Neuronal stem cell (in vitro differentiated cells): ENCODE measurements at regions not wholly inside any gene's neighbourhood (a gene's known extent, or its start where the extent isn't known, plus 50 kb on each side); places are given as distances from the start of the nearest gene placed in this dataset.

ENCODE experiments used
- DNase-seq: peaks from one replicate; pipeline ENCODE4 v3.0.0-alpha.2; 2013; ENCODE audit warnings: low spot score
- H2AFZ ChIP-seq: one replicate; pipeline ENCODE4 v1.6.1; 2013; ENCODE audit warnings: mild to moderate bottlenecking, low read length, inconsistent platforms
- H2AK5ac ChIP-seq: 2 replicates; pipeline ENCODE4 v1.6.1; 2013; ENCODE audit warnings: low read depth, mild to moderate bottlenecking, inconsistent platforms, low read length, moderate library complexity, mixed read lengths
- H2BK120ac ChIP-seq: 2 replicates; pipeline ENCODE4 v1.6.1; 2013; ENCODE audit warnings: low read depth, mild to moderate bottlenecking, inconsistent platforms, low read length, moderate library complexity, mixed read lengths
- H2BK12ac ChIP-seq: one replicate; pipeline ENCODE4 v1.6.1; 2013; ENCODE audit warnings: low read length, inconsistent platforms
- H2BK15ac ChIP-seq: 2 replicates; pipeline ENCODE4 v1.6.1; 2013; ENCODE audit warnings: mild to moderate bottlenecking, low read length, inconsistent platforms, mixed read lengths
- H2BK5ac ChIP-seq: one replicate; pipeline ENCODE4 v1.6.1; 2013; ENCODE audit warnings: inconsistent platforms, mild to moderate bottlenecking, low read length, moderate library complexity
- H3K14ac ChIP-seq: one replicate; pipeline ENCODE4 v1.6.1; 2013; ENCODE audit warnings: low read length, inconsistent platforms
- H3K18ac ChIP-seq: 2 replicates; pipeline ENCODE4 v1.6.1; 2013; ENCODE audit warnings: low read length, inconsistent platforms
- H3K23ac ChIP-seq: 2 replicates; pipeline ENCODE4 v1.6.1; 2013; ENCODE audit warnings: low read depth, mild to moderate bottlenecking, mixed read lengths, low read length, inconsistent platforms; ENCODE audit not compliant: poor library complexity
- H3K27ac ChIP-seq: replicated peaks from 3 replicates; pipeline ENCODE4 v1.5.1; 2013; ENCODE audit warnings: low read length, inconsistent platforms
- H3K27me3 ChIP-seq, 3 experiments: 2 replicates each; pipeline ENCODE4 v1.6.1; 2013; ENCODE audit warnings: low read length in 3 of 3, mild to moderate bottlenecking in 2 of 3, inconsistent platforms in 1 of 3, low read depth in 1 of 3, mixed read lengths in 1 of 3, moderate library complexity in 1 of 3; ENCODE audit not compliant: control insufficient read depth in 3 of 3, insufficient read depth in 3 of 3
- H3K36me3 ChIP-seq, 2 donors: replicated peaks in 1 of 2; 2 replicates each; pipeline ENCODE4 v1.6.1; 2013; ENCODE audit warnings: low read length in 2 of 2; ENCODE audit not compliant: control insufficient read depth in 2 of 2, insufficient read depth in 2 of 2
- H3K4ac ChIP-seq: 2 replicates; pipeline ENCODE4 v1.6.1; 2013; ENCODE audit warnings: inconsistent platforms, mild to moderate bottlenecking, low read length, moderate library complexity
- H3K4me1 ChIP-seq, 2 donors: 1 replicate in 1 of 2; 2 replicates in 1 of 2; pipeline ENCODE4 v1.6.1; 2013; ENCODE audit warnings: low read length in 2 of 2, low read depth in 1 of 2; ENCODE audit not compliant: control insufficient read depth in 2 of 2, insufficient read depth in 1 of 2
- H3K4me2 ChIP-seq: one replicate; pipeline ENCODE4 v1.6.1; 2013; ENCODE audit warnings: mild to moderate bottlenecking, low read length, inconsistent platforms; ENCODE audit not compliant: insufficient read depth, poor library complexity, severe bottlenecking
- H3K4me3 ChIP-seq, 2 donors: 2 replicates each; pipeline ENCODE4 v1.5.1; 2013; ENCODE audit warnings: low read length in 2 of 2, mild to moderate bottlenecking in 2 of 2, inconsistent platforms in 1 of 2, moderate library complexity in 1 of 2
- H3K79me1 ChIP-seq: one replicate; pipeline ENCODE4 v1.6.1; 2013; ENCODE audit warnings: low read depth, mild to moderate bottlenecking, inconsistent platforms, low read length, moderate library complexity
- H3K9ac ChIP-seq: one replicate; pipeline ENCODE4 v1.6.1; 2013; ENCODE audit warnings: mild to moderate bottlenecking, low read depth, low read length, inconsistent platforms; ENCODE audit not compliant: poor library complexity
- H3K9me3 ChIP-seq, 2 donors: replicated peaks in 1 of 2; 2 replicates each; pipeline versions ENCODE3 to v1.6.1; 2013; ENCODE audit warnings: low read length in 2 of 2, mild to moderate bottlenecking in 2 of 2, inconsistent platforms in 1 of 2, low read depth in 1 of 2, mixed read lengths in 1 of 2, moderate library complexity in 1 of 2; ENCODE audit not compliant: control insufficient read depth in 2 of 2, insufficient read depth in 1 of 2
- H4K8ac ChIP-seq: one replicate; pipeline ENCODE4 v1.6.1; 2013; ENCODE audit warnings: low read depth, mild to moderate bottlenecking, inconsistent platforms, low read length, moderate library complexity
- H4K91ac ChIP-seq: one replicate; pipeline ENCODE4 v1.6.1; 2013; ENCODE audit warnings: low read length, low read depth, mild to moderate bottlenecking, inconsistent platforms; ENCODE audit not compliant: poor library complexity
- WGBS, 2 donors: extraction: QIAGEN DNeasy Blood & Tissue Kit; methylation state at CpG; one replicate each; pipeline ENCODE4 v1.1.7; 2013; ENCODE audit warnings: missing lambda C conversion rate in 2 of 2, mixed read lengths in 1 of 2; ENCODE audit not compliant: insufficient read length in 2 of 2, insufficient replicate concordance in 1 of 2; ENCODE audit errors: extremely low coverage in 2 of 2; 5-methylcytosine and 5-hydroxymethylcytosine counted together

GRCh38 chr1:79781261-79781660 is 774.7 kb upstream of the ADGRL4 start:
- H2AFZ ChIP-seq: no peak overlapping the region
- no peak overlapping the region for H2BK12ac ChIP-seq
- H3K4ac ChIP-seq: no peak overlapping the region
- H2AK5ac ChIP-seq: no peak overlapping the region
- no peak for DNase-seq
- no peak overlapping the region for H3K18ac ChIP-seq
- no peak overlapping the region for H3K4me3 ChIP-seq
- H4K8ac ChIP-seq: no peak overlapping the region
- H3K9me3 ChIP-seq: peaks cover 0 to under 1% of the 10 kb centered on the region in 2 donors
- no peak overlapping the region for H2BK5ac ChIP-seq
- H4K91ac ChIP-seq: no peak overlapping the region
- no peaks in the 10 kb centered on the region for H3K27me3 ChIP-seq
- no peak overlapping the region for H3K27ac ChIP-seq
- H2BK15ac ChIP-seq: no peak overlapping the region
- H3K23ac ChIP-seq: no peak overlapping the region
- H2BK120ac ChIP-seq: no peak overlapping the region
- H3K4me2 ChIP-seq: no peak overlapping the region
- no CpG with 5 or more reads among the region's 3 CpGs for WGBS, 2 donors
- H3K36me3 ChIP-seq: no peaks in the 10 kb centered on the region
- peaks cover 0 to 12% of the 10 kb centered on the region in 2 donors for H3K4me1 ChIP-seq
- no peak overlapping the region for H3K14ac ChIP-seq
- H3K79me1 ChIP-seq: no peaks in the 10 kb centered on the region
- no peak overlapping the region for H3K9ac ChIP-seq

GRCh38 chr1:79777481-79778219 is 771.1 kb upstream of the ADGRL4 start:
- H2BK120ac ChIP-seq: no peak overlapping the region
- no CpG with 5 or more reads among the region's 2 CpGs for WGBS, 2 donors

DNA sequence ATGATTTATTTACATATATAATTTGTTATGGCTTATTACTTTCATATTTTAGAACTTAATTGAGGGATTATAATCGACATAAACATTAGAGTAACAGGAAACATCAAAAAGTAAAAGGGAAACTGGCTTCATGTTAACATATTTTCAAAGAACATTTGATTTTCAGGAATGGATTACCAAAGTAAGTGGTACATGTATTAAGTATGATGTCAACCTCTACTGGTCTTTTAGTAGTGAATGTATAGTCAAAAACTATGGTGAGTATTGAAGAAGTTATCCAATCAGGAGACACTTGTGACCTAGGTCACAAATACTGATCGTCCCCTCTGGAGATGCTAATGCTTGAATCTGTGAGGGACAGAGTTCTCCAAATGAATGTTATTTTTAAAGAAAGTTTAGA is 768.9 kb upstream of the ADGRL4 start:
- Histone ChIP-seq H3K27me3 (no peaks in the 10 kb centered on the region), H2BK120ac (no peak overlapping the region), H3K4me2 (no peak overlapping the region), H2BK15ac (no peak overlapping the region), H3K23ac (no peak overlapping the region), H4K91ac (no peak overlapping the region), H3K4ac (no peak overlapping the region), H2AFZ (no peak overlapping the region), H3K14ac (no peak overlapping the region), H3K4me1 (no peaks in the 10 kb centered on the region), H3K18ac (no peak overlapping the region), H3K79me1 (no peaks in the 10 kb centered on the region), H2AK5ac (no peak overlapping the region), H3K4me3 (no peak overlapping the region), H3K36me3 (no peaks in the 10 kb centered on the region), H4K8ac (no peak overlapping the region), H2BK12ac (no peak overlapping the region), H3K9me3 (no peaks in the 10 kb centered on the region), H3K27ac (no peak overlapping the region), H2BK5ac (no peak overlapping the region), H3K9ac (no peak overlapping the region)
- no peak for DNase-seq
- WGBS, 2 donors: no CpG with 5 or more reads among the region's 2 CpGs

More at GRCh38 chr1:79777481-79778219, 771.1 kb upstream of the ADGRL4 start:
- no peak overlapping the region for H2AK5ac ChIP-seq
- H3K4me1 ChIP-seq: no peaks in the 10 kb centered on the region
- no peak overlapping the region for H3K9ac ChIP-seq
- H3K4me3 ChIP-seq: no peak overlapping the region
- H3K14ac ChIP-seq: no peak overlapping the region
- H4K8ac ChIP-seq: no peak overlapping the region
- no peak overlapping the region for H2BK15ac ChIP-seq
- H3K23ac ChIP-seq: no peak overlapping the region
- no peak overlapping the region for H2BK5ac ChIP-seq
- no peak overlapping the region for H4K91ac ChIP-seq
- no peaks in the 10 kb centered on the region for H3K27me3 ChIP-seq
- no peaks in the 10 kb centered on the region for H3K36me3 ChIP-seq
- H3K4ac ChIP-seq: no peak overlapping the region
- peak overlapping the region; percentile 51 for H2AFZ ChIP-seq
- H3K27ac ChIP-seq: no peak overlapping the region
- H3K9me3 ChIP-seq: no peaks in the 10 kb centered on the region
- no peak overlapping the region for H3K4me2 ChIP-seq
- no peak overlapping the region for H3K18ac ChIP-seq
- DNase-seq: no peak
- no peak overlapping the region for H2BK12ac ChIP-seq
- no peaks in the 10 kb centered on the region for H3K79me1 ChIP-seq

GRCh38 chr1:79773385-79773784 is 766.9 kb upstream of the ADGRL4 start:
- Histone ChIP-seq H3K27me3 (no peaks in the 10 kb centered on the region), H3K14ac (no peak overlapping the region), H3K23ac (no peak overlapping the region), H3K4me2 (no peak overlapping the region), H3K9me3 (no peaks in the 10 kb centered on the region), H3K4me3 (no peak overlapping the region), H2AFZ (no peak overlapping the region), H3K4me1 (no peaks in the 10 kb centered on the region), H4K8ac (no peak overlapping the region), H3K27ac (no peak overlapping the region), H2BK15ac (no peak overlapping the region), H2BK12ac (no peak overlapping the region), H3K18ac (no peak overlapping the region), H3K79me1 (no peaks in the 10 kb centered on the region), H2AK5ac (no peak overlapping the region), H3K9ac (no peak overlapping the region), H3K36me3 (no peaks in the 10 kb centered on the region), H4K91ac (no peak overlapping the region), H2BK120ac (no peak overlapping the region), H2BK5ac (no peak overlapping the region), H3K4ac (no peak overlapping the region)
- WGBS, 2 donors: no CpG with 5 or more reads among the region's 2 CpGs
- no peak for DNase-seq
